Caco-2 (cell line): ENCODE measurements at regions not wholly inside any gene's neighbourhood (a gene's known extent, or its start where the extent isn't known, plus 50 kb on each side); places are given as distances from the start of the nearest gene placed in this dataset.

Experiments
- BruUV-seq: library from RNA; stranded (reverse); fragments of 400-500 nt; replicated peaks from 2 replicates; lab custom pipeline; 2021; lab: Mats Ljungman, UMichigan
- CTCF ChIA-PET: fragments of 300-600 bp; sonication (Branson Sonifier 250); formaldehyde crosslinking; loops from one replicate; lab custom pipeline; 2022; ENCODE audit warnings: antibody characterized with exemption; lab: Charles Lee
- POLR2A ChIA-PET: fragments of 300-600 bp; sonication (Branson Sonifier 250); formaldehyde crosslinking; loops from one replicate; lab custom pipeline; 2022; ENCODE audit warnings: antibody characterized with exemption; lab: Charles Lee
- DNase-seq, 2 experiments: peaks; one replicate each; pipeline versions ENCODE4 v3.0.0 to v3.0.0-alpha.2; 2020 to 2022
- H3K27me3 ChIP-seq: replicated peaks from 2 replicates; pipeline ENCODE4 v1.6.0; 2011; ENCODE audit warnings: low read length; ENCODE audit not compliant: control insufficient read depth, insufficient read depth
- H3K36me3 ChIP-seq: 2 replicates; pipeline ENCODE4 v1.5.1; 2011; ENCODE audit warnings: low read length; ENCODE audit not compliant: control insufficient read depth, insufficient read depth
- H3K4me1 ChIP-seq: fragments of 250-450 bp; sonication (Bioruptor Pico); 2 replicates; pipeline ENCODE4 v1.5.1; 2020; ENCODE audit warnings: mild to moderate bottlenecking
- H3K4me3 ChIP-seq: 2 replicates; pipeline ENCODE4 v1.5.1; 2011; ENCODE audit warnings: low read depth, mild to moderate bottlenecking, control low read depth, low read length
- H3K9me3 ChIP-seq: fragments of 250-450 bp; sonication (Bioruptor Pico); 2 replicates; pipeline ENCODE4 v1.5.1; 2020; ENCODE audit warnings: mild to moderate bottlenecking, moderate library complexity
- H3K27ac Mint-ChIP-seq: one replicate; pipeline ENCODE4 v1.8.0; 2022; ENCODE audit warnings: mixed read lengths; ENCODE audit not compliant: unreplicated experiment
- H3K27me3 Mint-ChIP-seq: one replicate; pipeline ENCODE4 v1.8.0; 2022; ENCODE audit warnings: mixed read lengths; ENCODE audit not compliant: insufficient read depth, unreplicated experiment
- H3K36me3 Mint-ChIP-seq: one replicate; pipeline ENCODE4 v1.8.0; 2022; ENCODE audit warnings: mild to moderate bottlenecking, mixed read lengths; ENCODE audit not compliant: insufficient read depth, unreplicated experiment
- H3K4me1 Mint-ChIP-seq: one replicate; pipeline ENCODE4 v1.8.0; 2022; ENCODE audit warnings: low read depth, mixed read lengths; ENCODE audit not compliant: unreplicated experiment
- H3K4me3 Mint-ChIP-seq: one replicate; pipeline ENCODE4 v1.8.0; 2022; ENCODE audit warnings: mild to moderate bottlenecking, moderate library complexity, mixed read lengths; ENCODE audit not compliant: unreplicated experiment
- H3K9me3 Mint-ChIP-seq: one replicate; pipeline ENCODE4 v1.8.0; 2022; ENCODE audit warnings: mixed read lengths; ENCODE audit not compliant: unreplicated experiment
- intact Hi-C: fragments of 100-400 bp; cut with micrococcal nuclease; formaldehyde crosslinking; loops from one replicate; pipeline ENCODE4 v1.10.0; 2022; ENCODE audit not compliant: unreplicated experiment
- TF ChIP-seq, protein P1 (sequence below), 2 experiments: fragments of 200-600 bp in 1 of 2; IDR thresholded peaks; 1 replicate in 1 of 2; 2 replicates in 1 of 2; pipeline versions ENCODE4 v1.5.1 to v1.8.0; 2011 to 2022; ENCODE audit warnings: antibody characterized with exemption in 1 of 2, control low read depth in 1 of 2, inconsistent platforms in 1 of 2, low read depth in 1 of 2, low read length in 1 of 2, mild to moderate bottlenecking in 1 of 2, moderate library complexity in 1 of 2; ENCODE audit not compliant: insufficient read depth in 1 of 2, severe bottlenecking in 1 of 2, unreplicated experiment in 1 of 2

DNA sequence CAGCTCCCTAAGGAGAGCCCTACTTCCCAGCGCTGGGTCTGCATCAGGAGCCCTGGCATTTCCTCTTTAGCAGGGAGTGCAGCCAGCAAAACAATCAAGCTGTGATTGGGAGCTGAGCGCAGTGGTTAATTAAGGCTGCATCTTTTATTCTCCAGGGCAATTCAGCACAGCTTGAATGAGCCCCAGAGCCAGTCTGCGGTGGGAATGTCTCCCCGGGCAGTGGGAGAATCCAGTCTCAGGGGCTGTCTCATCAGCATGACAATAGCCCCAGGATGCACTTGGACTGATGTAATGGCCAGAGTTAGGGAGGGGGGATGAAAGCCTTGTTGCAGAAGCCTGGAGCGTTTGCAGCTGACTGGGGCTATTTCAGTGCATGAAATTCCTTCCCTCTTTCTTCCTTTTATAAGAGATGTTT, 292.6 kb upstream of the SOX9 start:
- TF ChIP-seq, protein P1, sequence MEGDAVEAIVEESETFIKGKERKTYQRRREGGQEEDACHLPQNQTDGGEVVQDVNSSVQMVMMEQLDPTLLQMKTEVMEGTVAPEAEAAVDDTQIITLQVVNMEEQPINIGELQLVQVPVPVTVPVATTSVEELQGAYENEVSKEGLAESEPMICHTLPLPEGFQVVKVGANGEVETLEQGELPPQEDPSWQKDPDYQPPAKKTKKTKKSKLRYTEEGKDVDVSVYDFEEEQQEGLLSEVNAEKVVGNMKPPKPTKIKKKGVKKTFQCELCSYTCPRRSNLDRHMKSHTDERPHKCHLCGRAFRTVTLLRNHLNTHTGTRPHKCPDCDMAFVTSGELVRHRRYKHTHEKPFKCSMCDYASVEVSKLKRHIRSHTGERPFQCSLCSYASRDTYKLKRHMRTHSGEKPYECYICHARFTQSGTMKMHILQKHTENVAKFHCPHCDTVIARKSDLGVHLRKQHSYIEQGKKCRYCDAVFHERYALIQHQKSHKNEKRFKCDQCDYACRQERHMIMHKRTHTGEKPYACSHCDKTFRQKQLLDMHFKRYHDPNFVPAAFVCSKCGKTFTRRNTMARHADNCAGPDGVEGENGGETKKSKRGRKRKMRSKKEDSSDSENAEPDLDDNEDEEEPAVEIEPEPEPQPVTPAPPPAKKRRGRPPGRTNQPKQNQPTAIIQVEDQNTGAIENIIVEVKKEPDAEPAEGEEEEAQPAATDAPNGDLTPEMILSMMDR (IDR thresholded peaks at IDR 0.05; ENCODE audit: insufficient read depth in 1 of 2, low read depth in 1 of 2, low read length in 1 of 2, severe bottlenecking in 1 of 2, unreplicated experiment in 1 of 2), result no peak
- H3K4me3 Mint-ChIP-seq, result no peak overlapping the region
- Histone ChIP-seq H3K4me1 (no peaks in the 10 kb centered on the region), H3K9me3 (no peaks in the 10 kb centered on the region), H3K36me3 (no peaks in the 10 kb centered on the region), H3K27me3 (no peaks in the 10 kb centered on the region), H3K4me3 (no peak overlapping the region)
- no peaks in the 10 kb centered on the region for H3K9me3 Mint-ChIP-seq
- no peak for DNase-seq
- H3K27ac Mint-ChIP-seq, result no peak overlapping the region
- ChIA-PET CTCF (no interaction called here), POLR2A (no interaction called here)
- H3K4me1 Mint-ChIP-seq, result no peaks in the 10 kb centered on the region
- peaks cover 5% of the 10 kb centered on the region for H3K27me3 Mint-ChIP-seq
- no TSS peak for BruUV-seq
- intact Hi-C loops, result no loop called here
- H3K36me3 Mint-ChIP-seq, result no peaks in the 10 kb centered on the region

DNA sequence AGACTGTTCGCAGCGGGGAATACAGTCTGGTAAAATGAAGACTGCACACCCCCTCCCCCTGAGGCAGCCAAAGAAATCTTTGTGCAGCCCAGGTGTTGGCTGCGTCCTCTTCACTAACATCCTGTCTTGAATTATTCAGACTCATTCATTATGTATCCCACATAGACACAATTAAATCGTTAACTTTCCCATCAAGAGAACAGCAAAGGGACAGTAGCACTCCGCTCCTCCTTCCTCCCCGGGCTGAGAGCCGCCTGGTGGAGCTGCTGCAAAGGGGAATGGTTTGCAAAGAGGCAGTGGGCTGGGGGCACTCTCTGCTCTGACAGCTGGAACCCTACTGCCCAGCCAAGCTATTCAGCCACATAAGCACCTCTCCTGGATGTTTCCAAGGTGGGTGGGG, 290.0 kb upstream of the SOX9 start:
- Histone ChIP-seq H3K36me3 (no peaks in the 10 kb centered on the region), H3K4me1 (no peaks in the 10 kb centered on the region), H3K27me3 (no peaks in the 10 kb centered on the region), H3K4me3 (no peak overlapping the region), H3K9me3 (no peaks in the 10 kb centered on the region)
- TF ChIP-seq, protein P1 (IDR thresholded peaks at IDR 0.05; ENCODE audit: insufficient read depth in 1 of 2, low read depth in 1 of 2, low read length in 1 of 2, severe bottlenecking in 1 of 2, unreplicated experiment in 1 of 2), result no peak
- no peaks in the 10 kb centered on the region for H3K4me1 Mint-ChIP-seq
- H3K27ac Mint-ChIP-seq, result no peak overlapping the region
- H3K27me3 Mint-ChIP-seq, result peaks cover 5% of the 10 kb centered on the region
- no peaks in the 10 kb centered on the region for H3K36me3 Mint-ChIP-seq
- H3K4me3 Mint-ChIP-seq, result no peak overlapping the region
- BruUV-seq, result no TSS peak
- DNase-seq, result no peak
- ChIA-PET CTCF (no interaction called here), POLR2A (no interaction called here)
- intact Hi-C loops, result no loop called here
- no peaks in the 10 kb centered on the region for H3K9me3 Mint-ChIP-seq

DNA sequence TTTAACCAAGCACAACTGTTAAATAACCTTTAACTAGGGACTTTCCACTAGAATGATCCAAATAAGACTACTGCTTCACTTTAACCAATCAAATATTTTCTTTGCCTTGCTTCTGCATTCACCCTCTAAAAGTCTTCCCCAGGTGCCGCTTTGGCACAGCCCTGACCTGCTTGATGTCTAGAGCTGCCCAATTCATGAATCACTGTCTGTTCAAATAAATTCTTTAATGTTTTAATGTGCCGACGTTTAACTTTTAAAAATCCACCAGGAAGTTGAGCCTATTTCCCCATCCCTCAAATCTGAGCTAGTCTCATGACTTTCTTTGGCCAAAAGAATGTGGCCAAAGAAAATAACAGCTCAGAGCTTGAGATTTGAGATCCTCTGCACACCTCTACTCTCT, 277.8 kb upstream of the SOX9 start:
- no peak overlapping the region for H3K4me3 ChIP-seq
- Mint-ChIP-seq H3K27ac (no peak overlapping the region), H3K27me3 (no peaks in the 10 kb centered on the region), H3K9me3 (no peaks in the 10 kb centered on the region), H3K4me3 (no peak overlapping the region), H3K36me3 (no peaks in the 10 kb centered on the region), H3K4me1 (no peaks in the 10 kb centered on the region)
- intact Hi-C loops, result no loop called here
- no peaks in the 10 kb centered on the region for H3K36me3 ChIP-seq
- ChIA-PET POLR2A (no interaction called here), CTCF (no interaction called here)
- no peaks in the 10 kb centered on the region for H3K27me3 ChIP-seq
- DNase-seq, result no peak
- H3K4me1 ChIP-seq, result no peaks in the 10 kb centered on the region
- no TSS peak for BruUV-seq
- H3K9me3 ChIP-seq, result peaks cover 3% of the 10 kb centered on the region; the same call in 1 of the 2 replicates
- TF ChIP-seq, protein P1 (IDR thresholded peaks at IDR 0.05; ENCODE audit: insufficient read depth in 1 of 2, low read depth in 1 of 2, low read length in 1 of 2, severe bottlenecking in 1 of 2, unreplicated experiment in 1 of 2), result no peak
